ENCODE measurements at regions not wholly inside any gene's neighbourhood (a gene's known extent, or its start where the extent isn't known, plus 50 kb on each side); places are given as distances from the start of the nearest gene placed in this dataset.
"Not testable (repeated sequence)": the region's sequence is repeated elsewhere in the genome, so short reads cannot be mapped to it uniquely, and the experiment has no call there.

GRCh38 chr14:101090478-101090877, 187.0 kb upstream of the RTL1 start:
- H3K4me2 ChIP-seq (ENCODE audit: low read length, poor library complexity, severe bottlenecking); H4K91ac ChIP-seq (ENCODE audit: low read length); H3K23ac ChIP-seq (ENCODE audit: low read length in 2 of 2); H3K18ac ChIP-seq (ENCODE audit: low read depth in 1 of 2, low read length in 2 of 2); H3K27ac ChIP-seq (ENCODE audit: low read length, poor library complexity, severe bottlenecking); H2AFZ ChIP-seq (ENCODE audit: low read depth, low read length); H3K9ac ChIP-seq (ENCODE audit: low read length); H4K8ac ChIP-seq (ENCODE audit: low read length); H3K4me3 ChIP-seq (ENCODE audit: insufficient read depth in 1 of 2, low read depth in 1 of 2, low read length in 2 of 2); H3K9me3 ChIP-seq (ENCODE audit: control insufficient read depth, low read length); H2BK120ac ChIP-seq (ENCODE audit: low read depth, low read length); H3K4ac ChIP-seq (ENCODE audit: low read depth in 1 of 2, low read length in 2 of 2); H2BK15ac ChIP-seq (ENCODE audit: low read depth, poor library complexity, severe bottlenecking); H2BK12ac ChIP-seq (ENCODE audit: low read length in 2 of 2); DNase-seq; H3K27me3 ChIP-seq (ENCODE audit: control insufficient read depth in 1 of 2, insufficient read depth in 1 of 2, low read length in 2 of 2); H2AK5ac ChIP-seq (ENCODE audit: low read length, severe bottlenecking); H3K14ac ChIP-seq (ENCODE audit: low read length in 2 of 2); H3K36me3 ChIP-seq (ENCODE audit: control insufficient read depth in 1 of 2, insufficient read depth in 2 of 2, low read depth in 1 of 2, low read length in 2 of 2); H3K4me1 ChIP-seq (ENCODE audit: control insufficient read depth, insufficient read depth, low read depth, low read length); H3K79me1 ChIP-seq (replicated peaks; ENCODE audit: low read length, poor library complexity, severe bottlenecking); H2BK5ac ChIP-seq (ENCODE audit: low read depth, low read length, poor library complexity, severe bottlenecking): not testable (repeated sequence)
- 94% methylated on average over 9 of the region's 11 CpGs for WGBS

GRCh38 chr14:101090976-101091375, 187.5 kb upstream of the RTL1 start:
- 60% methylated on average over 2 of the region's 2 CpGs for WGBS
- no peak overlapping the region for H2AK5ac ChIP-seq (ENCODE audit: low read length, severe bottlenecking)
- H4K91ac ChIP-seq (ENCODE audit: low read length), result no peak overlapping the region
- no peak overlapping the region for H3K4me2 ChIP-seq (ENCODE audit: low read length, poor library complexity, severe bottlenecking)
- no peak overlapping the region for H3K27ac ChIP-seq (ENCODE audit: low read length, poor library complexity, severe bottlenecking)
- peaks cover 0 to 6% of the 10 kb centered on the region in 2 experiments for H3K27me3 ChIP-seq (ENCODE audit: control insufficient read depth in 1 of 2, insufficient read depth in 1 of 2, low read length in 2 of 2)
- no peak overlapping the region for H3K4me3 ChIP-seq (ENCODE audit: insufficient read depth in 1 of 2, low read depth in 1 of 2, low read length in 2 of 2)
- H2BK12ac ChIP-seq (ENCODE audit: low read length in 2 of 2), result no peak overlapping the region
- no peak overlapping the region for H2BK120ac ChIP-seq (ENCODE audit: low read depth, low read length)
- H3K18ac ChIP-seq (ENCODE audit: low read depth in 1 of 2, low read length in 2 of 2), result no peak overlapping the region
- no peak overlapping the region for H3K9ac ChIP-seq (ENCODE audit: low read length)
- H3K4me1 ChIP-seq (ENCODE audit: control insufficient read depth, insufficient read depth, low read depth, low read length), result peaks cover 7% of the 10 kb centered on the region
- no peak overlapping the region for H3K14ac ChIP-seq (ENCODE audit: low read length in 2 of 2)
- no peak overlapping the region for H4K8ac ChIP-seq (ENCODE audit: low read length)
- H3K23ac ChIP-seq (ENCODE audit: low read length in 2 of 2), result no peak overlapping the region
- H3K36me3 ChIP-seq (ENCODE audit: control insufficient read depth in 1 of 2, insufficient read depth in 2 of 2, low read depth in 1 of 2, low read length in 2 of 2), result no peaks in the 10 kb centered on the region
- no peaks in the 10 kb centered on the region for H3K79me1 ChIP-seq (replicated peaks; ENCODE audit: low read length, poor library complexity, severe bottlenecking)
- no peak overlapping the region for H3K4ac ChIP-seq (ENCODE audit: low read depth in 1 of 2, low read length in 2 of 2)
- DNase-seq, result no peak
- no peak overlapping the region for H2AFZ ChIP-seq (ENCODE audit: low read depth, low read length)
- no peak overlapping the region for H2BK5ac ChIP-seq (ENCODE audit: low read depth, low read length, poor library complexity, severe bottlenecking)
- H2BK15ac ChIP-seq (ENCODE audit: low read depth, poor library complexity, severe bottlenecking), result no peak overlapping the region
- H3K9me3 ChIP-seq (ENCODE audit: control insufficient read depth, low read length), result peaks cover 2% of the 10 kb centered on the region

- H4K91ac ChIP-seq (ENCODE audit: low read length); H2AK5ac ChIP-seq (ENCODE audit: low read length, severe bottlenecking); H3K4ac ChIP-seq (ENCODE audit: low read depth in 1 of 2, low read length in 2 of 2); H3K79me1 ChIP-seq (replicated peaks; ENCODE audit: low read length, poor library complexity, severe bottlenecking); DNase-seq; H2BK5ac ChIP-seq (ENCODE audit: low read depth, low read length, poor library complexity, severe bottlenecking); H3K9ac ChIP-seq (ENCODE audit: low read length); H3K27ac ChIP-seq (ENCODE audit: low read length, poor library complexity, severe bottlenecking); H3K36me3 ChIP-seq (ENCODE audit: control insufficient read depth in 1 of 2, insufficient read depth in 2 of 2, low read depth in 1 of 2, low read length in 2 of 2); H3K23ac ChIP-seq (ENCODE audit: low read length in 2 of 2); H3K4me1 ChIP-seq (ENCODE audit: control insufficient read depth, insufficient read depth, low read depth, low read length); H4K8ac ChIP-seq (ENCODE audit: low read length); H3K4me2 ChIP-seq (ENCODE audit: low read length, poor library complexity, severe bottlenecking); H2BK15ac ChIP-seq (ENCODE audit: low read depth, poor library complexity, severe bottlenecking); H3K14ac ChIP-seq (ENCODE audit: low read length in 2 of 2); H3K27me3 ChIP-seq (ENCODE audit: control insufficient read depth in 1 of 2, insufficient read depth in 1 of 2, low read length in 2 of 2); H2BK120ac ChIP-seq (ENCODE audit: low read depth, low read length); H3K18ac ChIP-seq (ENCODE audit: low read depth in 1 of 2, low read length in 2 of 2); H2AFZ ChIP-seq (ENCODE audit: low read depth, low read length); H3K9me3 ChIP-seq (ENCODE audit: control insufficient read depth, low read length); H2BK12ac ChIP-seq (ENCODE audit: low read length in 2 of 2); H3K4me3 ChIP-seq (ENCODE audit: insufficient read depth in 1 of 2, low read depth in 1 of 2, low read length in 2 of 2): not testable (repeated sequence)
- 89% methylated on average over 6 of the region's 6 CpGs for WGBS
These were observed 191.4 kb upstream of the RTL1 start for GRCh38 chr14:101094916-101095315.

GRCh38 chr14:101096551-101096950, 193.0 kb upstream of the RTL1 start:
- Histone ChIP-seq H3K9ac (ENCODE audit: low read length) (no peak overlapping the region), H2BK15ac (ENCODE audit: low read depth, poor library complexity, severe bottlenecking) (no peak overlapping the region), H4K8ac (ENCODE audit: low read length) (no peak overlapping the region), H3K23ac (ENCODE audit: low read length in 2 of 2) (no peak overlapping the region), H3K4me1 (ENCODE audit: control insufficient read depth, insufficient read depth, low read depth, low read length) (peaks cover 2% of the 10 kb centered on the region), H4K91ac (ENCODE audit: low read length) (no peak overlapping the region), H3K4ac (ENCODE audit: low read depth in 1 of 2, low read length in 2 of 2) (no peak overlapping the region), H2AK5ac (ENCODE audit: low read length, severe bottlenecking) (no peak overlapping the region), H3K14ac (ENCODE audit: low read length in 2 of 2) (no peak overlapping the region), H3K79me1 (replicated peaks; ENCODE audit: low read length, poor library complexity, severe bottlenecking) (no peaks in the 10 kb centered on the region), H3K9me3 (ENCODE audit: control insufficient read depth, low read length) (peaks cover 13% of the 10 kb centered on the region), H3K36me3 (ENCODE audit: control insufficient read depth in 1 of 2, insufficient read depth in 2 of 2, low read depth in 1 of 2, low read length in 2 of 2) (no peaks in the 10 kb centered on the region), H3K4me3 (ENCODE audit: insufficient read depth in 1 of 2, low read depth in 1 of 2, low read length in 2 of 2) (no peak overlapping the region), H2AFZ (ENCODE audit: low read depth, low read length) (no peak overlapping the region), H3K27me3 (ENCODE audit: control insufficient read depth in 1 of 2, insufficient read depth in 1 of 2, low read length in 2 of 2) (peaks cover 0 to 8% of the 10 kb centered on the region in 2 experiments), H2BK5ac (ENCODE audit: low read depth, low read length, poor library complexity, severe bottlenecking) (no peak overlapping the region), H3K4me2 (ENCODE audit: low read length, poor library complexity, severe bottlenecking) (no peak overlapping the region), H3K18ac (ENCODE audit: low read depth in 1 of 2, low read length in 2 of 2) (no peak overlapping the region), H2BK12ac (ENCODE audit: low read length in 2 of 2) (no peak overlapping the region), H2BK120ac (ENCODE audit: low read depth, low read length) (no peak overlapping the region), H3K27ac (ENCODE audit: low read length, poor library complexity, severe bottlenecking) (no peak overlapping the region)
- DNase-seq, result no peak
- 92% methylated on average over 2 of the region's 2 CpGs for WGBS
